GM10266 (cell line): ENCODE measurements at regions not wholly inside any gene's neighbourhood (a gene's known extent, or its start where the extent isn't known, plus 50 kb on each side); places are given as distances from the start of the nearest gene placed in this dataset.

ENCODE experiments used
- DNase-seq: peaks from one replicate; pipeline ENCODE4 v3.0.0; 2012; ENCODE audit errors: extremely low spot score
- CTCF ChIP-seq: IDR thresholded peaks from 2 replicates; pipeline ENCODE4 v1.5.1; 2012; ENCODE audit warnings: mild to moderate bottlenecking, low read depth; ENCODE audit not compliant: control insufficient read depth, insufficient read depth; ENCODE audit errors: missing control alignments

DNA sequence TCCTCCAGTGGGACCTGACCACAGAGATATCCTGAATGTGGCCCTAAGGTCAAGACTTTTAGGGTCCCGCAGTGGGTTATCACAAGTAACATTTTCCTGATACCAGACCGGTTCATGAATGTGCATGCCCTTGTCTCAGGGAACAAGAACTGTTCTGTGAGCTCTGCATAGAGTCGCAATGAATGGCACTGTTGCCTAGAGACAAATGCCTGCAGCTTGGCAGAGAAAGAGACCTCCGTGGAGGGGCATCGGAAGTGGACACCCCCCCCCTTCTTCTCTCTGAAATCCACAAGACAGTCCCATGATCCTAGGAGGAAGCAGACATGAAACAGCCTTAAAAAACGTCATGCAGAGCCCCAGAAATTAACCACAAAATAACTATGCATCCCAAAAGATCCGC, 714.4 kb upstream of the TSPY4 start:
- no peak for DNase-seq
- no peak for TF ChIP-seq CTCF

DNA sequence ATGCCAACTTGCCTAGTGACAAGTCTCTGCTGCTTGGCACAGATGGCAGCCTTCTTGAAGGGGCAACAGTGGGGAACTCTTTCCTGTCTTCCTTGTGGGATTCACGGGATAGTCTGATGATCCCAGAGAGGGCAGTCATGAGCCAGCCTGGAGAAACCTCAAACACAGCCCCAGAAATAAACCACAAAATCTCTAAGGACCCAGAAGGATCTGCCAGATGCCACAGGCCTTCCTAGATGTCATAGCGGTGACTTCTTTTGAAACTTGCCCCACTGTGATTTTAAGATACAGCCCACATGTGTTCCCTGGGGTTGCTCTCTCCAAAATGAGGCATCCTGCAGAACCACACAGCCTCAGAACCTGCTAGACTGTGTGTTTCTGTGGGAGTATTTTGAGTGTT, 707.6 kb upstream of the TSPY4 start:
- DNase-seq: no peak
- TF ChIP-seq CTCF: no peak

DNA sequence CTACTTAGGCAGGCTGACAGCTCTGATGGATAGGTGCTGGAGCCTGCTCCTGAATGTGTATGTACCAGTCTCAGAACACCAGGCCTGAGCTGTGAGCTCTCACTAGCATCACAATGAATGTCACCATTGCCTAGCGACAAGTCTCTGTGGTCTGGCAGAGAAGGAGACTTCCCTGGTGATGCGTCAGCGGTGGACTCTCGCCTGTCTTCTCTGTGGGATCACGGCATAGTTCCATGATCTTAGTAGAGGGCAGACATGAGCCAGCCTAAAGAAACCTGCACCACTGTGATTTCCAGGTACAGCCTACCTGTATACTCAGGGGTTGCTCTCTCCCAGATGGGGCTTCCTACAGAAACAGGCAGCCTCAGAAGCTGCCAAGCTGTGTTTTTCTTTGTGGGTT, 699.2 kb upstream of the TSPY4 start:
- DNase-seq: no peak
- TF ChIP-seq CTCF: no peak

DNA sequence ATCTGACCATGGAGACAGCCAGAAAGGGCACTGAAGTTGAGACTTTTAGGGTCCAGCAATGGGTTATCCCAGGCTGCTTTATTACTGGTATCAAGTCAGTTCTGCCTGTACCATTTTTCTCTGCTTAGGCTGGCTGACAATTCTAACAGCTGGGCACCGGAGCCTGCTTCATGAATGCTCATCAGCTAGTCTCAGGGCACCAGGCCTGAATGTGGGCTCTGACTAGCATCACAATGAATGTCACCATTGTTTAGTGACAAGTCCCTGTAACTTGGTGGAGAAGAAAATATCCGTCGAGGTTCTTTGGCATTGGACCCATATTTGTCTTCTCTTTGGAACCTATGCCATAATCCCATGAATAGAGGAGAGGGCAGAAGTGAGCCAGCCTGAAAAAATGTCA, 692.3 kb upstream of the TSPY4 start:
- no peak for DNase-seq
- TF ChIP-seq CTCF: no peak

- DNase-seq: no peak
- no peak for TF ChIP-seq CTCF
These were observed 684.8 kb upstream of the TSPY4 start for GRCh38 chrY:8652445-8652844.

DNA sequence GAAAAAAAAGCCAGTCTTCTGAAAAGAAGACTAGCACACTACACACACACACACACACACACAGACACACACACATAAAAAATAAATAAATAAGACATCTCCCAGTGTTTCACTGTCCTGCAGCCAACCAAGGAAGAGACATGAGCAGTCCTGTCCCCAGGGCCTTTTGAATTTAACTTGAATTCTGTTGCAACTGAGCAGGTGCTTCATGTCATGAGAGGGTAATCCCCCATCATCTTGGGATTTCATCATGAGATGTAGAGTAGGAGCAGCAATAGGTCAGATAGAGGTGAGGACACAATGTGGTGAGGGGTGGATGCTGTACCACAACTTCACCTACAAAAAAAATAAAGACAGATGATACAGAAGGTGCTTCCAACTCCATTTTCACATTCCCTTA, 682.2 kb upstream of the TSPY4 start:
- TF ChIP-seq CTCF: no peak
- DNase-seq: no peak

DNA sequence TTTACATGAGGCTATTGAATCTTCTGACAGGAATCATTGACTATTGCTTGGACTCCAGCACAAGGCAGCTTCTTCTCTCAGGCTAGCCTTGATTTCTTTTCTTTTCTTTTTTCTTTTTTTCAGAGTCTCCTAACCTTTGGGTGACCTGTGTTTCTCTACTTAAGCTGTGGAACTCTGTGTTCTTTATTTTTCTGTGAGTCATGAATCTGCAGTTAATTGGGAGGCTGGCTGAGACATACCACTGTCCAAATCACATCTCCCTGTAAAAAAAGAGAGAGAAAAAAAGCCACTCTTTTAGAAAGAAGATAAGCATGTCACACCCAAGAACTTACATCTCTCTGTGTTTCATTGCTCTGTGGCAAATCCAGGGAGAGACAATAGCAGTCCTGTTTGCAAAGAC, 681.2 kb upstream of the TSPY4 start:
- DNase-seq: no peak
- no peak for TF ChIP-seq CTCF
